ENCODE measurements at regions not wholly inside any gene's neighbourhood (a gene's known extent, or its start where the extent isn't known, plus 50 kb on each side); places are given as distances from the start of the nearest gene placed in this dataset.

- ChIA-PET CTCF (interaction anchor here (0.9 to 8.6 kb wide), 39 partner anchors 9 to 816 kb away, joined by 3 to 110 read pairs (median 4); no protein-coding TSS in a partner anchor), POLR2A (no interaction called here)
- DNase-seq (ENCODE audit: extremely low spot score) = peak; percentile 68
- TF ChIP-seq, protein P1, sequence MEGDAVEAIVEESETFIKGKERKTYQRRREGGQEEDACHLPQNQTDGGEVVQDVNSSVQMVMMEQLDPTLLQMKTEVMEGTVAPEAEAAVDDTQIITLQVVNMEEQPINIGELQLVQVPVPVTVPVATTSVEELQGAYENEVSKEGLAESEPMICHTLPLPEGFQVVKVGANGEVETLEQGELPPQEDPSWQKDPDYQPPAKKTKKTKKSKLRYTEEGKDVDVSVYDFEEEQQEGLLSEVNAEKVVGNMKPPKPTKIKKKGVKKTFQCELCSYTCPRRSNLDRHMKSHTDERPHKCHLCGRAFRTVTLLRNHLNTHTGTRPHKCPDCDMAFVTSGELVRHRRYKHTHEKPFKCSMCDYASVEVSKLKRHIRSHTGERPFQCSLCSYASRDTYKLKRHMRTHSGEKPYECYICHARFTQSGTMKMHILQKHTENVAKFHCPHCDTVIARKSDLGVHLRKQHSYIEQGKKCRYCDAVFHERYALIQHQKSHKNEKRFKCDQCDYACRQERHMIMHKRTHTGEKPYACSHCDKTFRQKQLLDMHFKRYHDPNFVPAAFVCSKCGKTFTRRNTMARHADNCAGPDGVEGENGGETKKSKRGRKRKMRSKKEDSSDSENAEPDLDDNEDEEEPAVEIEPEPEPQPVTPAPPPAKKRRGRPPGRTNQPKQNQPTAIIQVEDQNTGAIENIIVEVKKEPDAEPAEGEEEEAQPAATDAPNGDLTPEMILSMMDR (IDR thresholded peaks at IDR 0.05; ENCODE audit: control extremely low read depth, extremely low read depth, low read depth, missing control alignments) = peak; percentile 95
These were observed 262.0 kb upstream of the UMPS start for GRCh38 chr3:124467980-124468902.

- TF ChIP-seq, protein P1 (IDR thresholded peaks at IDR 0.05; ENCODE audit: control extremely low read depth, extremely low read depth, low read depth, missing control alignments) = no peak
- ChIA-PET POLR2A (no interaction called here), CTCF (interaction anchor here (0.9 to 8.6 kb wide), 9 partner anchors 10 to 453 kb away, joined by 3 to 110 read pairs (median 8); no protein-coding TSS in a partner anchor)
- DNase-seq (ENCODE audit: extremely low spot score) = no peak
These were observed 260.7 kb upstream of the UMPS start for GRCh38 chr3:124469555-124469954.

- CTCF ChIA-PET = interaction anchor here (2.2 kb wide), 1 partner anchor 10 kb away, joined by 9 read pairs; no protein-coding TSS in a partner anchor
These were observed 251.4 kb upstream of the UMPS start for GRCh38 chr3:124478830-124479229.

GRCh38 chr3:124483915-124484470, 246.3 kb upstream of the UMPS start:
- DNase-seq (ENCODE audit: extremely low spot score) = no peak
- ChIA-PET POLR2A (no interaction called here), CTCF (no interaction called here)
- TF ChIP-seq, protein P1 (IDR thresholded peaks at IDR 0.05; ENCODE audit: control extremely low read depth, extremely low read depth, low read depth, missing control alignments) = no peak

More at GRCh38 chr3:124478830-124479229, 251.4 kb upstream of the UMPS start:
- TF ChIP-seq, protein P1 (IDR thresholded peaks at IDR 0.05; ENCODE audit: control extremely low read depth, extremely low read depth, low read depth, missing control alignments) = no peak
- POLR2A ChIA-PET = no interaction called here
- DNase-seq (ENCODE audit: extremely low spot score) = no peak

GRCh38 chr3:124486324-124486723, 243.9 kb upstream of the UMPS start:
- TF ChIP-seq, protein P1 (IDR thresholded peaks at IDR 0.05; ENCODE audit: control extremely low read depth, extremely low read depth, low read depth, missing control alignments) = no peak
- ChIA-PET POLR2A (no interaction called here), CTCF (interaction anchor here (1.0 to 1.8 kb wide), 4 partner anchors 9 to 37 kb away, joined by 3 to 5 read pairs (median 4); no protein-coding TSS in a partner anchor)
- DNase-seq (ENCODE audit: extremely low spot score) = no peak

- ChIA-PET POLR2A (no interaction called here), CTCF (interaction anchor here (1.1 to 1.8 kb wide), 6 partner anchors 9 to 71 kb away, joined by 3 to 8 read pairs (median 3); no protein-coding TSS in a partner anchor)
- DNase-seq (ENCODE audit: extremely low spot score) = no peak
- TF ChIP-seq, protein P1 (IDR thresholded peaks at IDR 0.05; ENCODE audit: control extremely low read depth, extremely low read depth, low read depth, missing control alignments) = no peak
These were observed 240.7 kb upstream of the UMPS start for GRCh38 chr3:124489506-124489905.

Measured in GM10248 (cell line).